ENCODE measurements at regions not wholly inside any gene's neighbourhood (a gene's known extent, or its start where the extent isn't known, plus 50 kb on each side); places are given as distances from the start of the nearest gene placed in this dataset.

- TF ChIP-seq L3MBTL2 (conservative IDR thresholded peaks at IDR 0.05) (no peak), FOXA1 (IDR thresholded peaks at IDR 0.05) (no peak), TARDBP (IDR thresholded peaks at IDR 0.05) (no peak), CTBP1 (IDR thresholded peaks at IDR 0.05; ENCODE audit: borderline replicate concordance) (no peak)
Measured at GRCh38 chr13:76644906-76645305, 241.3 kb downstream of the KCTD12 start.

Measured in HEK293T (cell line).